ENCODE measurements at regions not wholly inside any gene's neighbourhood (a gene's known extent, or its start where the extent isn't known, plus 50 kb on each side); places are given as distances from the start of the nearest gene placed in this dataset.

GRCh38 chr6:81682235-81682795, 70.2 kb downstream of the TENT5A start:
- H3K27ac ChIP-seq (ENCODE audit: low read depth) = no peak overlapping the region
- no peaks in the 10 kb centered on the region for H3K9me2 ChIP-seq (ENCODE audit: insufficient read depth)
- no peak overlapping the region for H2AFZ ChIP-seq
- H3F3A ChIP-seq (replicated peaks; ENCODE audit: low read depth) = no peaks in the 10 kb centered on the region
- H3K4me1 ChIP-seq (ENCODE audit: insufficient read depth) = no peaks in the 10 kb centered on the region
- H3K27me3 Mint-ChIP-seq (ENCODE audit: insufficient read depth, low read depth, poor library complexity) = no peaks in the 10 kb centered on the region
- TF ChIP-seq EZH2 (IDR thresholded peaks at IDR 0.05; ENCODE audit: low read depth, unreplicated experiment) (no peak), ZNF331 (CRISPR knock-in tag; IDR thresholded peaks at IDR 0.05; ENCODE audit: low read depth) (no peak), JUNB (IDR thresholded peaks at IDR 0.05; ENCODE audit: unreplicated experiment) (no peak), CTCF (conservative IDR thresholded peaks at IDR 0.05; ENCODE audit: low read depth in 2 of 2) (no peak), REST (IDR thresholded peaks at IDR 0.05; ENCODE audit: unreplicated experiment) (no peak), POLR2AphosphoS5 (IDR thresholded peaks at IDR 0.05; ENCODE audit: low read depth) (no peak), ZNF114 (CRISPR knock-in tag; IDR thresholded peaks at IDR 0.05) (no peak), EZH2phosphoT487 (IDR thresholded peaks at IDR 0.05; ENCODE audit: unreplicated experiment) (no peak), NANOG (IDR thresholded peaks at IDR 0.05; ENCODE audit: borderline replicate concordance) (no peak), ETS1 (IDR thresholded peaks at IDR 0.05) (no peak), CREB1 (CRISPR knock-in tag; IDR thresholded peaks at IDR 0.05; ENCODE audit: low read depth) (no peak), ZNF462 (CRISPR knock-in tag; IDR thresholded peaks at IDR 0.05) (no peak), STAT1 (IDR thresholded peaks at IDR 0.05; ENCODE audit: unreplicated experiment) (no peak)
- H3K4me3 ChIP-seq = no peak overlapping the region
- ATAC-seq (no peak), DNase-seq (ENCODE audit: low spot score) (no peak)
- no peaks in the 10 kb centered on the region for H3K9me3 Mint-ChIP-seq
- no peaks in the 10 kb centered on the region for H3K27me3 ChIP-seq (ENCODE audit: insufficient read depth)
- no peaks in the 10 kb centered on the region for H3K36me3 Mint-ChIP-seq (ENCODE audit: low read depth)
- no peak overlapping the region for H3K27ac Mint-ChIP-seq
- no peak overlapping the region for H3K4me2 ChIP-seq
- no peaks in the 10 kb centered on the region for H3K4me1 Mint-ChIP-seq
- no peak overlapping the region for H3K4me3 Mint-ChIP-seq
- no peaks in the 10 kb centered on the region for H3K36me3 ChIP-seq (ENCODE audit: insufficient read depth)
- H4K20me1 ChIP-seq (replicated peaks; ENCODE audit: insufficient read depth) = no peaks in the 10 kb centered on the region; the same call in 1 of the 2 replicates
- H3K79me2 ChIP-seq (replicated peaks; ENCODE audit: insufficient read depth) = no peaks in the 10 kb centered on the region

All from GM23338 (cell line).